ENCODE measurements at regions not wholly inside any gene's neighbourhood (a gene's known extent, or its start where the extent isn't known, plus 50 kb on each side); places are given as distances from the start of the nearest gene placed in this dataset.

DNA sequence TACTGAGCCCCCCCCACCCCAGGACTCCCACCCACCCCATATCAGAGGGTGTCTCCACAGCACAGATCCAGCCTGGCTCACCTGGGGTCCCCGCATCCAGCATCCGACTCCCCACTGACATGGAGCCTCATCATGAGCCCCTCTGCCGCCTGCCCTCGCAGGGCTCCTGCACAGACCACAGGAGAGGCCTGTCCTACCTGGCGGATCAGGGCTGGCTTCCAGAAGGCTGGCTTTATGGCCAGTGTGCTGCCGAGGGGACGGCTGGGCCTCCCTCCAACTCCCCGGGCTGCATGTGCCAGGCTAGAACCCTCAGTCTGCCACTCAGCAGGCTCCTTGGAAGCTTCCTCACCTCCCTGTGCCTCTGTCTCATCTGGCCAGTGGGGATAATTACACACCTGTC lies 119.0 kb downstream of the RFLNA start:
- dilution Hi-C loops (cut with HindIII; ENCODE audit: low sequenced_read_pairs, unreplicated experiment): no loop called here
- no TSS peak for BruUV-seq (replicated peaks)
- Histone ChIP-seq H3K4me1 (ENCODE audit: control insufficient read depth, insufficient read depth, low read length) (peaks cover 29% of the 10 kb centered on the region), H3K23ac (ENCODE audit: low read depth, low read length) (no peak overlapping the region), H4K5ac (ENCODE audit: low read depth, low read length) (no peak overlapping the region), H3K56ac (ENCODE audit: extremely low read depth, insufficient read depth, low read length) (no peak overlapping the region), H2AK5ac (ENCODE audit: low read depth, low read length) (0 out of 2 replicates have a peak overlapping the region, but pooled peaks have one; percentile 39), H3K9me1 (ENCODE audit: insufficient read depth, low read length) (peaks cover 9% of the 10 kb centered on the region), H2BK20ac (ENCODE audit: low read depth, low read length) (no peak overlapping the region), H2BK120ac (ENCODE audit: low read depth, low read length) (no peak overlapping the region), H3K4ac (ENCODE audit: low read depth, low read length) (no peak overlapping the region), H2BK15ac (ENCODE audit: low read depth, low read length) (no peak overlapping the region; the same call in 2 of the 3 replicates), H3K9ac (ENCODE audit: low read depth, low read length) (no peak overlapping the region), H4K8ac (ENCODE audit: low read depth in 2 of 2, low read length in 2 of 2) (no peak overlapping the region), H3K79me1 (ENCODE audit: low read depth in 1 of 2, low read length in 2 of 2) (peaks cover 25 to 89% of the 10 kb centered on the region in 2 experiments), H3K18ac (ENCODE audit: low read depth, low read length) (no peak overlapping the region), H2AK9ac (replicated peaks; ENCODE audit: low read depth, low read length, poor library complexity) (no peak overlapping the region), H3K36me3 (ENCODE audit: control insufficient read depth, insufficient read depth, low read length) (peaks cover 28% of the 10 kb centered on the region; the same call in 1 of the 2 replicates), H3K27me3 (ENCODE audit: control insufficient read depth, insufficient read depth, low read length) (no peaks in the 10 kb centered on the region), H2AFZ (replicated peaks; ENCODE audit: low read length, poor library complexity) (no peak overlapping the region), H2BK5ac (ENCODE audit: low read depth, low read length, poor library complexity, severe bottlenecking) (no peak overlapping the region), H4K20me1 (ENCODE audit: insufficient read depth, low read length) (peaks cover 11% of the 10 kb centered on the region), H3K14ac (replicated peaks; ENCODE audit: low read depth, low read length) (no peak overlapping the region), H3K27ac (ENCODE audit: insufficient read depth, low read length) (no peak overlapping the region), H3K9me3 (ENCODE audit: control insufficient read depth, insufficient read depth, low read length) (no peaks in the 10 kb centered on the region), H3K4me2 (ENCODE audit: low read depth, low read length) (no peak overlapping the region), H4K91ac (ENCODE audit: insufficient read depth, low read depth, low read length) (no peak overlapping the region), H3K4me3 (ENCODE audit: insufficient read depth, low read depth, low read length) (no peak overlapping the region)
- TF ChIP-seq, protein P1, sequence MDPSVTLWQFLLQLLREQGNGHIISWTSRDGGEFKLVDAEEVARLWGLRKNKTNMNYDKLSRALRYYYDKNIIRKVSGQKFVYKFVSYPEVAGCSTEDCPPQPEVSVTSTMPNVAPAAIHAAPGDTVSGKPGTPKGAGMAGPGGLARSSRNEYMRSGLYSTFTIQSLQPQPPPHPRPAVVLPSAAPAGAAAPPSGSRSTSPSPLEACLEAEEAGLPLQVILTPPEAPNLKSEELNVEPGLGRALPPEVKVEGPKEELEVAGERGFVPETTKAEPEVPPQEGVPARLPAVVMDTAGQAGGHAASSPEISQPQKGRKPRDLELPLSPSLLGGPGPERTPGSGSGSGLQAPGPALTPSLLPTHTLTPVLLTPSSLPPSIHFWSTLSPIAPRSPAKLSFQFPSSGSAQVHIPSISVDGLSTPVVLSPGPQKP (IDR thresholded peaks at IDR 0.05; ENCODE audit: borderline replicate concordance, low read depth, low read length): no peak
- TF ChIP-seq FOS (IDR thresholded peaks at IDR 0.05; ENCODE audit: low read depth, low read length): no peak
- TF ChIP-seq, protein P2, sequence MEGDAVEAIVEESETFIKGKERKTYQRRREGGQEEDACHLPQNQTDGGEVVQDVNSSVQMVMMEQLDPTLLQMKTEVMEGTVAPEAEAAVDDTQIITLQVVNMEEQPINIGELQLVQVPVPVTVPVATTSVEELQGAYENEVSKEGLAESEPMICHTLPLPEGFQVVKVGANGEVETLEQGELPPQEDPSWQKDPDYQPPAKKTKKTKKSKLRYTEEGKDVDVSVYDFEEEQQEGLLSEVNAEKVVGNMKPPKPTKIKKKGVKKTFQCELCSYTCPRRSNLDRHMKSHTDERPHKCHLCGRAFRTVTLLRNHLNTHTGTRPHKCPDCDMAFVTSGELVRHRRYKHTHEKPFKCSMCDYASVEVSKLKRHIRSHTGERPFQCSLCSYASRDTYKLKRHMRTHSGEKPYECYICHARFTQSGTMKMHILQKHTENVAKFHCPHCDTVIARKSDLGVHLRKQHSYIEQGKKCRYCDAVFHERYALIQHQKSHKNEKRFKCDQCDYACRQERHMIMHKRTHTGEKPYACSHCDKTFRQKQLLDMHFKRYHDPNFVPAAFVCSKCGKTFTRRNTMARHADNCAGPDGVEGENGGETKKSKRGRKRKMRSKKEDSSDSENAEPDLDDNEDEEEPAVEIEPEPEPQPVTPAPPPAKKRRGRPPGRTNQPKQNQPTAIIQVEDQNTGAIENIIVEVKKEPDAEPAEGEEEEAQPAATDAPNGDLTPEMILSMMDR (conservative IDR thresholded peaks at IDR 0.05; ENCODE audit: low read depth, low read length): no peak
- TF ChIP-seq NFE2L2 (IDR thresholded peaks at IDR 0.05; ENCODE audit: low read depth, low read length): no peak
- ChIA-PET POLR2A (ENCODE audit: unreplicated experiment) (no interaction called here), CTCF (no interaction called here)
- WGBS, 2 experiments (ENCODE audit: extremely low coverage in 2 of 2, insufficient read length in 1 of 2): 80% methylated on average over 5 of the region's 8 CpGs; no CpG with 5 or more reads in 1 of the 2 experiments
- in situ Hi-C loops (cut with MboI; ENCODE audit: low sequenced_read_pairs): no loop called here
- intact Hi-C loops (cut with micrococcal nuclease): no loop called here
- DNase-seq (no peak), ATAC-seq (ENCODE audit: low read depth) (no peak)

Data from IMR-90 (cell line).